ENCODE measurements at regions not wholly inside any gene's neighbourhood (a gene's known extent, or its start where the extent isn't known, plus 50 kb on each side); places are given as distances from the start of the nearest gene placed in this dataset.

DNA sequence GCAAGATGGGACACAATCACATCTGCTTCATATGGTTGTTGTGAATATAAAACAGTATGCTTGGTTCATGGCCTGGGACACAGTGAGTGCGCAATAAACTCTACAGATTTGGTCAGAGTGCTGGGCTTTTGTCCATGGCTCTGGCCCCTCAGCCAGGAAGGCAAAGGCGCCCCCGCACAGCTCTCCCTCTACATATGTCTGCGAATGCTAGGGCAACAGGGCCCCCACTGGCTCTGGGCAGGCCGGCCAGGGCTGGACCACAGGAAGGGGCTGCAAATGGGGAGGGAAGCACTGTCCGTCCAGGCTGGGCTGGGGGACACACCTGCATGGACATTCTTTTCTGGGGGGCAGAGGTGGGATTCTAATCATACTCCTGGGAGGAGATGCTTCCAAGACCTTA, 151.8 kb upstream of the MLN start:
- Mint-ChIP-seq H3K4me1 (ENCODE audit: unreplicated experiment) (peaks cover 10% of the 10 kb centered on the region), H3K9me3 (no peaks in the 10 kb centered on the region), H3K36me3 (no peaks in the 10 kb centered on the region), H3K27ac (no peak overlapping the region), H3K4me3 (no peak overlapping the region), H3K27me3 (peaks cover 17% of the 10 kb centered on the region)
- no peak for DNase-seq (ENCODE audit: extremely low spot score, unreplicated experiment)
- TF ChIP-seq, protein P1, sequence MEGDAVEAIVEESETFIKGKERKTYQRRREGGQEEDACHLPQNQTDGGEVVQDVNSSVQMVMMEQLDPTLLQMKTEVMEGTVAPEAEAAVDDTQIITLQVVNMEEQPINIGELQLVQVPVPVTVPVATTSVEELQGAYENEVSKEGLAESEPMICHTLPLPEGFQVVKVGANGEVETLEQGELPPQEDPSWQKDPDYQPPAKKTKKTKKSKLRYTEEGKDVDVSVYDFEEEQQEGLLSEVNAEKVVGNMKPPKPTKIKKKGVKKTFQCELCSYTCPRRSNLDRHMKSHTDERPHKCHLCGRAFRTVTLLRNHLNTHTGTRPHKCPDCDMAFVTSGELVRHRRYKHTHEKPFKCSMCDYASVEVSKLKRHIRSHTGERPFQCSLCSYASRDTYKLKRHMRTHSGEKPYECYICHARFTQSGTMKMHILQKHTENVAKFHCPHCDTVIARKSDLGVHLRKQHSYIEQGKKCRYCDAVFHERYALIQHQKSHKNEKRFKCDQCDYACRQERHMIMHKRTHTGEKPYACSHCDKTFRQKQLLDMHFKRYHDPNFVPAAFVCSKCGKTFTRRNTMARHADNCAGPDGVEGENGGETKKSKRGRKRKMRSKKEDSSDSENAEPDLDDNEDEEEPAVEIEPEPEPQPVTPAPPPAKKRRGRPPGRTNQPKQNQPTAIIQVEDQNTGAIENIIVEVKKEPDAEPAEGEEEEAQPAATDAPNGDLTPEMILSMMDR (conservative IDR thresholded peaks at IDR 0.05) = no peak

DNA sequence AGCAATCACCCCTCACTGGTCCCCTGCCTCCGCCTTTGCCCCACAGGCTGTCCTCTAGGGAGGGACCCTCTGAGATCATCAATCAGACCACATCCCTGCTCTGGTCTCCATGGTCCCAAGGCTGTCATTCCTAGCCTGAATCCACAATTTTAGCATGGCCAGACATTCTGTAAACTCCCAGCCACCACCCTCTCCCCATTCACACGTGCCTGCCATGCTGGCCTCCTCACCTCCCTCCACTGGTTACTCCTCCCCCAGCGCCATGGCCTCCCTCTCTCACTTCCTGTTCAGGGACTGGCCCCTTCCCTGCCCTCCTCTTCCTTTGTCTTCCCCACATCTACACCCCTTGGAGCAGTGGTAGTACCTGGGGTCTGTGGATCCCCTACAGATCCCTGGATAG, 150.7 kb upstream of the MLN start:
- Mint-ChIP-seq H3K4me3 (no peak overlapping the region), H3K9me3 (no peaks in the 10 kb centered on the region), H3K27ac (no peak overlapping the region), H3K4me1 (ENCODE audit: unreplicated experiment) (peaks cover 10% of the 10 kb centered on the region), H3K36me3 (no peaks in the 10 kb centered on the region), H3K27me3 (peaks cover 17% of the 10 kb centered on the region)
- no peak for DNase-seq (ENCODE audit: extremely low spot score, unreplicated experiment)
- TF ChIP-seq, protein P1 (conservative IDR thresholded peaks at IDR 0.05) = no peak

DNA sequence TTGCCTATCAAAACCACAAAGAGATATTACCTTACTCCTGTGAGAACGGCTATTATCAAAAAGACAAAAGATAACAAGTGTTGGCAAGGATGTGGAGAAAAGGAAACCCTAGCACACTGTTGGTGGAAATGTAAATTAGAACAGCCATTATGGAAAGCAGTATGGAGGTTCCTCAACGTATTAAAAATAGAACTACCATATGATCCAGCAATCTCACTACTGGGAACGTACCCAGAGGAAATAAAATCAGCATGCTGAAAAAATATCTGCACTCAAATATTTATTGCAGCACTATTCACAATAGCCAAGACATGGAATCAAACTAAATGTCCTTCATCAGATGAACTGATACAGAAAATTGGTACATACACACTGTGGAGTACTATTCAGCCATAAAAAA, 149.4 kb upstream of the MLN start:
- no peak for DNase-seq (ENCODE audit: extremely low spot score, unreplicated experiment)
- Mint-ChIP-seq H3K36me3 (no peaks in the 10 kb centered on the region), H3K9me3 (no peaks in the 10 kb centered on the region), H3K4me1 (ENCODE audit: unreplicated experiment) (peaks cover 4% of the 10 kb centered on the region), H3K27me3 (peaks cover 17% of the 10 kb centered on the region), H3K27ac (no peak overlapping the region), H3K4me3 (no peak overlapping the region)
- TF ChIP-seq, protein P1 (conservative IDR thresholded peaks at IDR 0.05) = no peak

DNA sequence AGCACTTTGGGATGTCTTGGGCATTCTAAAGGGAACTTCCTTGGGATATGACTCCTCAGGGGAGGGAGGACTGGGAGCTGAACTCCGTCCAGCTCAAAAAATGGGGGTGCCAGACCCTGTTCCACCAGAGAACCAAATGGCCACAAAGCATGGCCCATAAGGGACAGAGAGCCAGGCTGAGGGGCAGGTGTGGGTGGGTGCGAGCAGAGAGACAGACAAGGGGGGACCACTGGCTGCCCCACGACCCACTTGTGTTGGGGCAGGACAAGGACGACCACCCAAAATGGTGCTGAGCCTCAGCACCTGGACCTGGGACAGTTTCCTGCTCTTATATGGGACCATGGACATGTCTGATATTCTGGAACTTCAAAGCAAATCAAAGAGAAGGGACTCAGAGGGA, 148.2 kb upstream of the MLN start:
- Mint-ChIP-seq H3K4me3 (no peak overlapping the region), H3K4me1 (ENCODE audit: unreplicated experiment) (peaks cover 9% of the 10 kb centered on the region), H3K9me3 (no peaks in the 10 kb centered on the region), H3K27ac (no peak overlapping the region), H3K27me3 (peaks cover 17% of the 10 kb centered on the region), H3K36me3 (no peaks in the 10 kb centered on the region)
- TF ChIP-seq, protein P1 (conservative IDR thresholded peaks at IDR 0.05) = no peak
- DNase-seq (ENCODE audit: extremely low spot score, unreplicated experiment) = no peak

- no peak overlapping the region for H3K4me3 Mint-ChIP-seq
- H3K9me3 Mint-ChIP-seq = no peaks in the 10 kb centered on the region
- peaks cover 17% of the 10 kb centered on the region for H3K27me3 Mint-ChIP-seq
- H3K36me3 Mint-ChIP-seq = no peaks in the 10 kb centered on the region
- no peak overlapping the region for H3K27ac Mint-ChIP-seq
- no peak for DNase-seq (ENCODE audit: extremely low spot score, unreplicated experiment)
- H3K4me1 Mint-ChIP-seq (ENCODE audit: unreplicated experiment) = peaks cover 17% of the 10 kb centered on the region
- TF ChIP-seq, protein P1 (conservative IDR thresholded peaks at IDR 0.05) = no peak
Measured at GRCh38 chr6:33950891-33951889, 147.4 kb upstream of the MLN start.
